Kidney capillary endothelial cell (primary cell): ENCODE measurements at regions not wholly inside any gene's neighbourhood (a gene's known extent, or its start where the extent isn't known, plus 50 kb on each side); places are given as distances from the start of the nearest gene placed in this dataset.
A peak's percentile ranks its signal among the peaks of the same experiment; 100 is the strongest.

Source experiments
- DNase-seq: peaks from one replicate; pipeline ENCODE4 v3.0.0-alpha.2; 2018; ENCODE audit warnings: low spot score

DNA sequence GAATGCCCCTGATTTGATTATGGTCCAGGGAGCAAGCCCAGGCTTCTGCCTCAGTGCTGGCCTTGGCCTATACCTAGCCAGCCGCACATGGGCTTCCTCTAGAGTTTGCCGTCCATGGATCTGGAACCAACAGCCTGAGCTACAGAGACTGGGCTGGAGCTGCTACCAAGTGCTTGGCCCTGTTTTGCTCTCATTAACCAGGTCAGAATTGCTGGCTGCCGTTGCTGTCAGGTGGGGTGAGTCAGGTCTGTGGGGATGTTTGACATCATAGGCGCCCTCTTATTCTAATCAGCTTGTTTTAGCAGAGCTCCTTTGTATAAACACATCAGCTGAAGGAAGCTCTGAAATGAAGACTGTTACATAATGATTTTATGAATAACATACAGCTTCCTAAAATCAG lies 83.1 kb upstream of the PHACTR2 start:
- DNase-seq: no peak

GRCh38 chr6:143592335-143592734 lies 80.8 kb upstream of the FUCA2 start:
- peak; percentile 7 for DNase-seq

DNA sequence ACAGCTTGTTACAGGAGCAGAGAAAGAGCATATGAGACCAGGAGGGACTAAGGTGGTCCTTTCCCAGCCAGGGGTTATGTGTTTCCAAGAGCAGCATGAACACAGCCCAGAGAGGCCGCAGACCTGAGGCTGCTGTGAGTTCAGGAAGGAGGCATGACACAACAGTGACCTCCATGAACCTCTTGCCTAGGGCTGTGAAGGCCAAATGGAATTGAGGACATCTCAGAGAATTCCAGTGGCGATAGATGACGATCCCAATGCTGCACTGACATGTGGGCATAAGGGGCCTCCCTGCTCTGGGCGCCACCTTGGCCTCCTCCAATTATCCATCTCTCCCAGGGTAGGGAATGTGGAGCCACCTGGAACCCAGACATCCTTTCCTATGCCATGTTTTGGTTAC lies 79.9 kb upstream of the FUCA2 start:
- DNase-seq: no peak

DNA sequence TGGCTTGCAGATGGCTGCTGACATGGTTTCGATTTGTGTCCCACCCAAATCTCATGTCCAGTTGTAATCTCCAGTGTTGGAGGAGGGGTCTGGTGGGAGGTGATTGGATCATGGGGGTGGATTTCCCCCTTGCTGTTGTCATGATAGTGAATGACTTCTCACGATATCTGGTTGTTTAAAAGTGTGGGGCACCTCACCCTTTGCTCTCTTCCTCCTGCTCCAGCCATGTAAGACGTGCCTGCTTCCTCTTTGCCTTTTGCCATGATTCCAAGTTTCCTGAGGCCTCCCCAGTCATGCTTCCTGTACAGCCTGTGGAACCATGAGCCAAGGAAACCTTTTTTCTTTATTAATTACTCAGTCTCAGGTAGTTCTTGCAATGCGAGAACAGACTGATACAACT lies 77.6 kb upstream of the FUCA2 start:
- DNase-seq: no peak

- DNase-seq: no peak
Measured at GRCh38 chr6:143586557-143586956, 75.0 kb upstream of the FUCA2 start.

DNA sequence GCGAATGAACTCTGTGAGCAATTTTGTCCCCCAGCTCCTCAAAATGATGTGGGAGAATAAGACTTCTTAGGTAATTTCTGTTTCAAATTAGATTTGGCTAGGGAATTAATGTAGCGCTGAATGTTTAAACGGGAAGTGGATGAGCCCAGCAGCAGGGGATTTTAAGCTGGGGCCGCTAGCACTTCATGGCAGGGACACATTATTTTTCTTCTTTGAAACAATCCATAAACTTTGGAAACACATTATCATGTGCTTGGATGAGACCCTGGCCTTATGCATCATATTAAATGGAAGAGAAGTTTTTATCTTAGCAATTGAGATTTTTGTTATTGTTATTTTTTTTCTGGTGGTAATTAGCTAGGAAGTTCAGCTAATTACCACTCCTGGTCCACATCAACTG lies 74.2 kb upstream of the FUCA2 start:
- no peak for DNase-seq

- no peak for DNase-seq
Measured at GRCh38 chr6:143585241-143585640, 73.7 kb upstream of the FUCA2 start.

- no peak for DNase-seq
Measured at GRCh38 chr6:143583542-143584327, 72.2 kb upstream of the FUCA2 start.

DNA sequence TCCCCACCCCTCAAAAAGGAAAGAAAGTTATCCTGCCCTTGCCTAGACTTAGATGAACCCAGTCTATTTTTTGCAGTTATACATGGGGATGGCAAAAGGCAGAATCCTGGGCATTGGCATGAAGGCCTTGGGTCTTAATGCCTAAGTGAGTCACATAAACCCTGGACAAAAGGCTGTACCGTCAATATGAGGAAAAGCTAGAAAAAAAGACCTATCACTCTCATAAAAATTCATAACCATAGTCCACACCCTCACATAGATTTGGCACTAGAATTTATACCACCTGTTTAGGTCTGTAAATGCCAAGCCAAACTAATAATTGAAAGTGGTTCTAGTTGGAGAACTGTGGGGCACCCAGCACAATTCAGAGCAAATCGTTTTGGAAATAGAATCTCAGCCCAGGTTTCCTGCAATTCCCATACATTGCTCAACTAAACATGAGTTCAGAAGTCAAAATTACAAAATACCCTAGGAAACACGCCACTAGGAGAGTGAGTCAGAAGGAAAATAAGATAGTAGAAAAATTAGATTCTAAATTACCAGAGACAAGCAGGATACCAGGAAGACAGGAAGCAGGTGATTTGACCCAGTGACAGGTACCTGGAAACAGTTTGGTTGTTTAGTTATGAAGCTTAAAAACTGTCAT lies 70.4 kb upstream of the FUCA2 start:
- DNase-seq: no peak

DNA sequence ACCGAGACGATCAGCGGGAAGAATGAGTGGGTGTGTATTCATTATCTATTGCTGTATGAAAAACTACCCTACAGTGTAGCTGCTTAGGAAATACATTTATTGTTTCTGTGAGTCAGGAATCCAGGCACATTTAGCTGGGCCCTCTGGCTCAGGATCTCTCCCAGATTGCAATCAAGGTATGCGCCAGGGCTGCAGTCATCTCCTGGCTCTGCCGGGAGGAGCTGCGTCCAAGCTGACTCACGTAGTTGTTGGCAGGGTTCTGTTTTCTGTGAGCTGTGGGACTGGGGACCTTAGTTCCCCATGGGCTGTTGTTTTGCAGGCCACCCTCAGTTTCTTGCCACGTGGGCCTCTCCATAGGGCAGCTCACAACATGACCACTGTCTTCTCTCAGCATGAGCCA lies 68.2 kb upstream of the FUCA2 start:
- no peak for DNase-seq

GRCh38 chr6:143578054-143578453 lies 66.5 kb upstream of the FUCA2 start:
- DNase-seq: no peak

DNA sequence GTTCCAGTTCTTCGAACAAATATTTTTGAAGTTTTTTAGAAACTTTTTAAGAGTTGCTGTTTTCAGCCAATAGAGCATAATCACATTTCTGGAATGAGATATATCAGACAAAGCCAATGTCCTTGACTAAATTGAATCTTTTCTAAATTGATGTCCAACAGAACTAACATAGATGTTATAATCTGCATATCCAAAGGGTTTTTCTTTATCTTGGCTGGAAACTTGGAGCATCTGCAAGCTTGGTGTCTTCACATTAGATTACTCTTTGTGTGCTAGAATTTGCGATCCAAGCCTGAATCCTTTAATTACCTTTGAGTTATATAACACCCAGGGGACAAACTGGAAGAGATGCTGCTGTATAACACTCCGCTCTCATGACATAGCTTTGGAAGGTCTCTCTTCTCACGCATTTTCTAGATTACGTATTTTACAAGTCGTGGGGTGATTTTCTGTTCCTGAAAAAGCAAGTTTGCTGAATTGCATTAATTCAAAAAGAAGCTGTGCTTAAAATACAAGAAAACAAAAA lies 64.4 kb upstream of the FUCA2 start:
- DNase-seq: no peak

DNA sequence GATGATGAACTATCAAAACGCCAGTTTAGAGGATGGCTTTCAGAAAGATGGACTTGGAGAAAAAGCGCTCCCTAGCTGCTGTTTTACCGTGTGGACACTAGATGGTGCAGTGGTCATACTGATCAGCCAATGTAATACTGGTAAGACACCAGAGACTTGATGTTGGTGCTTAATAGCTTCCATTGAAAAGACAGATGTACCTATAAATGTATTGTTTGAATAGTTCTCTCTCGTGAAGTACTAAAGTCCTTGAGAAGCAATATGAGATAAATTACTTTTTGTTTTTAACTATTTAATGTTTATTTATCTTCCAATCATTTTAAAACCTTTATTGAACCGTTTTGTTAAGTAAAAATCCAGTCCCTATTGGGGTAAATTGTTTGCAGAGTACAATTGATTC lies 63.9 kb upstream of the FUCA2 start:
- DNase-seq: peak; percentile 66

GRCh38 chr6:143570147-143570853 lies 58.8 kb upstream of the FUCA2 start:
- DNase-seq: no peak

GRCh38 chr6:143569040-143569439 lies 57.5 kb upstream of the FUCA2 start:
- no peak for DNase-seq

GRCh38 chr6:143564484-143565017 lies 53.0 kb upstream of the FUCA2 start:
- DNase-seq: no peak

DNA sequence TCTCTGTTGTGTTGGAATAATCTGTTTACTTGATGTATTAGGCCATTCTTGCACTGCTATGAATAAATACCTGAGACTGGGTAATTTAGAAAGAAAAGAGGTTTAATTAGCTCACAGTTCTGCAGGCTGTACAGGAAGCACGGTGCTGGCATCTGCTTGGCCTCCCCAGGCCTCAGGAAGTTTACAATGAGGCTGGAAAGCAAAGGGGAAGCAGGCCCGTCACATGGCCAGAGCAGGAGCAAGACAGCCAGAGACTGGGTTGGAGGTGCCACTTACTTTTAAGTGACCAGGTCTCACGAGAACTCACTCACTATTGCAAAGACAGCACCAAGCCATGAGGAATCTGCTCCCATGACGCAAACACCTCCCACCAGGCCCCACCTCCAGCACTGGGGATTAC lies 50.6 kb upstream of the FUCA2 start:
- no peak for DNase-seq
